Activated CD4-positive, alpha-beta T cell treated with anti-CD3 and anti-CD28 coated beads, Interleukin-2, amount 10 ng/mL, durations not matched to agents 24 days and 14 days (primary cell): ENCODE measurements at regions not wholly inside any gene's neighbourhood (a gene's known extent, or its start where the extent isn't known, plus 50 kb on each side); places are given as distances from the start of the nearest gene placed in this dataset.
A peak's percentile ranks its signal among the peaks of the same experiment; 100 is the strongest.
"Not testable (repeated sequence)": the region's sequence is repeated elsewhere in the genome, so short reads cannot be mapped to it uniquely, and the experiment has no call there.

Source experiments
- DNase-seq: peaks from one replicate; pipeline ENCODE4 v3.0.0; 2022
- H3K27ac Mint-ChIP-seq: one replicate; pipeline ENCODE4 v1.8.0; 2022; ENCODE audit warnings: mild to moderate bottlenecking, mixed read lengths
- H3K27me3 Mint-ChIP-seq: one replicate; pipeline ENCODE4 v1.8.0; 2022; ENCODE audit warnings: mixed read lengths
- H3K36me3 Mint-ChIP-seq: one replicate; pipeline ENCODE4 v1.8.0; 2022; ENCODE audit warnings: low read depth, mild to moderate bottlenecking, mixed read lengths
- H3K4me1 Mint-ChIP-seq: one replicate; pipeline ENCODE4 v1.8.0; 2021; ENCODE audit warnings: mixed read lengths
- H3K4me3 Mint-ChIP-seq: one replicate; pipeline ENCODE4 v1.8.0; 2022; ENCODE audit warnings: mild to moderate bottlenecking, moderate library complexity, mixed read lengths
- H3K9me3 Mint-ChIP-seq: one replicate; pipeline ENCODE4 v1.8.0; 2021; ENCODE audit warnings: mixed read lengths
- intact Hi-C: fragments of 100-400 bp; cut with micrococcal nuclease; formaldehyde crosslinking; loops from one replicate; pipeline ENCODE4 v1.15.1; 2023

DNA sequence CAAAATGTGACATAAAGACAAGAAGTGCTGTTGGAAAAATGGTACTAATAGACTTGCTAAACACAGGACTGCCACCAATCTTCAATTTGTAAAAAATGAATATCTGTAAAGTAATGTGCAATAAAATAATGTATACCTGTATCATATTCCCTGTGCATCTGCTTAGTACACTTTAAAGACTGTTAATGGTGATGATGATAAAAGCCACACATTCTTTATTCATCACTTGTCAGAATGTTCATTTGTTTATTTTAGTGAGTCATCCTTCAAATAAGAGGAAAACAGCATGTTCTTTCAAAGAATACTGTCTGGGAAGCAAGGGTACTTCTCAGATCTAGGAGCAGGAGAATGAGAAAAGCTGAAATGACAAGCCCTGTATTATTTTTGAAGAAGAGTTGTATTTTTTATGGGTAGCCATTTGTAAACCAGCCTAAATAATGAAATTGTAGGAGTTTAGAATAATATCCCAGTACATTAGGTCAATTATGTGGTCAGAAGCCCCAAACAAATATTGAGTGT lies 78.3 kb upstream of the PSMA6 start:
- DNase-seq, result no peak
- Mint-ChIP-seq H3K36me3 (peaks cover 20% of the 10 kb centered on the region), H3K4me3 (no peak overlapping the region), H3K27ac (no peak overlapping the region), H3K27me3 (no peaks in the 10 kb centered on the region), H3K9me3 (no peaks in the 10 kb centered on the region), H3K4me1 (peaks cover 22% of the 10 kb centered on the region)
- intact Hi-C loops, result no loop called here

DNA sequence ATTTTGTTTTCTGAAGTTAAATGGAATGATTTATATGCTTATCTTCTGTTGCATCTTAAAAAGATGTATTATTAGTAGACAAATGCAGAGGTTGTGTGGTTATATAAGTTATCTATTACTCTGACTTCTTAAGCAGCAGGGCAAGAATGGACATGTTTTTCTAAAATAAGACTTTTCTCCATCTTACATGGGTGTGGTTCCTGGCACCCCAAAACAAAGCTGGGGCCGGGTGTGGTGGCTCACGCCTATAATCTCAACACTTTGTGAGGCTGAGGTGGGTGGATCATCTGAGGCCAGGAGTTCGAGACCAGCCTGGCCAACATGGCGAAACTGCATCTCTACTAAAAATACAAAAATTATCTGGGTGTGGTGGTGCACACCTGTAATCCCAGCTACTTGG lies 77.8 kb upstream of the PSMA6 start:
- Mint-ChIP-seq H3K4me1 (peaks cover 20% of the 10 kb centered on the region), H3K36me3 (peaks cover 20% of the 10 kb centered on the region)
- intact Hi-C loops, DNase-seq, H3K4me3 Mint-ChIP-seq, H3K27me3 Mint-ChIP-seq, H3K27ac Mint-ChIP-seq, H3K9me3 Mint-ChIP-seq: not testable (repeated sequence)

DNA sequence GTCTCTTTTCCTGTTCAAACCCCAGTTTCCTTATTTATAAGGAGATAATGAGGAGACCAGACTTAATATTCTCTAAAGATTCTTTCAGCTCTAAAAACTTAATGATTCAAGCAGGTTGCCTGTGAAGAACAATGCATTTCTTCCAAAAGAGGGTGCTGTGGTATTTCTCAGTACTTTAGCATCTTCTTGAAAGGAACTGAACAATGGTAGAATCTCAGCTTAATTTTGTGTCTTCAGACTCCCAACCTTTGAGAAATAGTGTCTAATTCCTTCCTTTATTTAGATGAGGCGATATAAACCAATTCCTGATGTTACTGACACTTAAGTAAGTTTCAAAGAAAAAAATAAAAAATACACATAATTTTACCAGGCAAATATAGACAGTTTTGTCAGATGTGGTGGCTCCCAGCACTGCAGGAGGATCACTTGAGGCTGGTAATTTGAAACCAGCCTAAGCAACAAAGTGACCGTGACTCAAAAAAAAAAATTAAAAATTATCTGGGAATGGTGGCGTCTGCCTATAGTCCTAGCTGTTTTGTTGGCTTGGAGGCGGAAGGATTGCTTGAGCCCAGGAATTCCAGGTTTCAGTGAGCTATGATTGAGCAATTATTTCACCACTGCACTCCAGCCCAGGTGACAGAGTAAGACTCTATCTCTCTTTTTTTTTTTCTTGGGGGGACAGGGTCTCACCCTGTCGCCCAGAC lies 76.9 kb upstream of the PSMA6 start:
- intact Hi-C loops, result no loop called here
- Mint-ChIP-seq H3K4me1 (peaks cover 17% of the 10 kb centered on the region), H3K27me3 (no peaks in the 10 kb centered on the region), H3K4me3 (no peak overlapping the region), H3K9me3 (no peaks in the 10 kb centered on the region), H3K36me3 (peaks cover 23% of the 10 kb centered on the region), H3K27ac (peak overlapping the region; percentile 21)
- DNase-seq, result no peak

DNA sequence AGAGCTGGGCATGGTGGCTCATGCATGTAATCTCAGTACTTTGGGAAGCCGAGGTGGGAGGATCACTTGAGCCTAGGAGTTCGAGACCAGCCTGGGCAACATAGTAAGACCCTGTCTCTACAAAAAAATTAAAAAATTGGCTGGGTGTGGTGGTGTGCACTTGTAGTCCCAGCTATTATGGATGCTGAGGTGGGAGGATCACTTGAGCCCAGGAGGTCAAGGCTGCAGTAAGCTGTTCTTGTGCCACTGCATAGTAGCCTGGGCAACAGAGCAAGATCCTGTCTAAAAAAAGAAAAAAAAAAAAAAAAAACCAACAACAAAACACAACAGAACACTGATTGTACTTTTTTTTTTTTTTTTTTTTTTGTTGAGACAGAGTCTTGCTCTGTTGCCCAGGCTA lies 74.0 kb upstream of the PSMA6 start:
- H3K4me3 Mint-ChIP-seq, H3K27me3 Mint-ChIP-seq, H3K27ac Mint-ChIP-seq, intact Hi-C loops, DNase-seq, H3K9me3 Mint-ChIP-seq: not testable (repeated sequence)
- H3K36me3 Mint-ChIP-seq, result peaks cover 35% of the 10 kb centered on the region
- H3K4me1 Mint-ChIP-seq, result peaks cover 26% of the 10 kb centered on the region

DNA sequence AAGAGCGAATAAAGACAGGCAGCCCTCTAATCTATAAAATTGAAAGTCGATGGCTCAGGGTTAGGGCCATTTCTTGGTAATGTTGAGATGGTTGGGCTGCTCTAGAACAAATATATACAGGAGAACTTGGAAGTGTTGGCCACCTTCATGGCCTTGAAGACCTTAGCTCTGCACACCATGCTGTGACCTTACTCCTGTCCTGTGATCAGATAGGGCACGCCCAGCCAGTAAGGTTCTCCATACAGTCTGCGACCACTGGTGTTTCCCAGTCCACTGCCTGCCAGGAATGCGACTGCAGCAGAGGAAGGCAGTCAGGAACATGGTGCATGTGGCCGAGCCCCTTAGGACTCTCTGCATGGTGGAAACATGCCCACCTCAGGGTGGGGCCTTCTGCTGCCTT lies 73.2 kb upstream of the PSMA6 start:
- H3K4me1 Mint-ChIP-seq, result peaks cover 21% of the 10 kb centered on the region
- no peaks in the 10 kb centered on the region for H3K9me3 Mint-ChIP-seq
- intact Hi-C loops, result no loop called here
- no peak overlapping the region for H3K27ac Mint-ChIP-seq
- no peak overlapping the region for H3K4me3 Mint-ChIP-seq
- peaks cover 31% of the 10 kb centered on the region for H3K36me3 Mint-ChIP-seq
- DNase-seq, result no peak
- H3K27me3 Mint-ChIP-seq, result no peaks in the 10 kb centered on the region

DNA sequence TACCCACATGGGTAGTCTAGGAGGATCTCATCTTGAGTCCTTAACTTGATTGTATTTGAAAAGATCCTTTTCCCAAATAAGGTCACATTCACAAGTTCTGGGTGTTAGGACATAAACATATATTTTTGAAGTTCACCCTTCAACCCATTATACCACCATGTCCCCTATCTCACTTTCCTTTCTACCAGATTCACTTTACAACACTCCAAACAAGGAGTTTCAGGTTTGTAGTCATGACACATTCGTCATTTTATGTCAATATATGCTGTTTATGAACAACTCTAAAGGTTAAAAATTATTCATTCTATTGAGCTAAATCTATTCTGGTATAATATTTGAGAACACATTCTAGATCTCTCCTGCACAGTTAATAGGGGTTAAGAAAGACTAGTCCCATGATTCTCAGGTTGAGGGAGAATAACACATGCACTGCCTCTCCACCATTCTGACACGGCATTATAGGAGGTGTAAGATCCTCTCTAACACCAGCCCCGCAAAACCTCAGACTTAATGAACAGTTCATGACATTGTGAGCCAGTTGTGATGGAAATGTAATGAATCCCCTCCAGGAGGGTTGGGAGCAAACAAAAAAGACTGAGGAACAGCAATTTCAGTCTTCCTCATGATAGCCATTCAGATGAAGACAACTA lies 72.0 kb upstream of the PSMA6 start:
- peaks cover 28% of the 10 kb centered on the region for H3K36me3 Mint-ChIP-seq
- no peak overlapping the region for H3K4me3 Mint-ChIP-seq
- no peak overlapping the region for H3K27ac Mint-ChIP-seq
- intact Hi-C loops, result loop anchor here (2.0 to 5.0 kb wide), 2 partner anchors 15 to 78 kb away; no protein-coding TSS in a partner anchor
- DNase-seq, result no peak
- no peaks in the 10 kb centered on the region for H3K27me3 Mint-ChIP-seq
- no peaks in the 10 kb centered on the region for H3K9me3 Mint-ChIP-seq
- H3K4me1 Mint-ChIP-seq, result peaks cover 12% of the 10 kb centered on the region

DNA sequence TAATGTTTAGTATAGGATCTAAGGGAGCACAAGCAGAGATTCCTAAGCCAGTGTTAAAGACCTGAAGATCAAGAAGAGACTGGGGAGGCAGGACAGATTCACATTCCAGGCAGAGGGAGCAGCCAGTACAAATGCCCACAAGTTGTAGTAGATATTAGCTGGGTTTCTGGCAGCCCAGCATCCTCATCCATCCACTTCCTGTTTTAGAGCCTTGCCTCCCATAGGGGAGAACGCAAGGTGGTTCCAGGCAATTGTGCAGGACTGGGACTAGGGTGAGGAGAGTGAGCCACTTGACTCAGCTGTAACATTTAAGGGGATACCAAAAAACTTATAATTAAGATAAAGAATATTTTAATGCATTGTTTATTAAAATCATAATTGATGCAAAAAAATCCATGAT lies 71.3 kb upstream of the PSMA6 start:
- Mint-ChIP-seq H3K27me3 (no peaks in the 10 kb centered on the region), H3K4me3 (no peak overlapping the region), H3K27ac (no peak overlapping the region), H3K4me1 (peaks cover 10% of the 10 kb centered on the region), H3K9me3 (no peaks in the 10 kb centered on the region), H3K36me3 (peaks cover 27% of the 10 kb centered on the region)
- no peak for DNase-seq
- intact Hi-C loops, result loop anchor here (2.0 to 5.0 kb wide), 2 partner anchors 16 to 79 kb away; no protein-coding TSS in a partner anchor

DNA sequence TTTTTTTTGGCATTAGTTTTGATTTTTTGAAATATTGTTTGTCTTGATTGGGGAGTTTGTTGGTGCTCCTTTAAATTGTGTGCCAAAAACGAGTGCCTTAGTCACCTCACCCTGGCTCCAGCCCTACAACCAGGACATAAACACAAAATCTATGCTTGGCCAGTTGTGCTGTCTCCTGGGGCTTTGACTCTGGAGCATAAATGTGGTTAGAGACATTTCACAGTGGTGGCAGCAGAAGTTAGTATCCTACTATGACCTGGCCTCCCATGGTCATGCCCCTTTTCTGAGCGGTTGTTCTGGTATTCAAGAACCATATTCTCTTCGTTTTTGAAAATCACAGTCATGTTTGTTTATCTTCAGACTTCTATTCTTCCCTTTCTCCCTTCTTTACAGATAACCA lies 70.7 kb upstream of the PSMA6 start:
- H3K36me3 Mint-ChIP-seq, result peaks cover 26% of the 10 kb centered on the region

DNA sequence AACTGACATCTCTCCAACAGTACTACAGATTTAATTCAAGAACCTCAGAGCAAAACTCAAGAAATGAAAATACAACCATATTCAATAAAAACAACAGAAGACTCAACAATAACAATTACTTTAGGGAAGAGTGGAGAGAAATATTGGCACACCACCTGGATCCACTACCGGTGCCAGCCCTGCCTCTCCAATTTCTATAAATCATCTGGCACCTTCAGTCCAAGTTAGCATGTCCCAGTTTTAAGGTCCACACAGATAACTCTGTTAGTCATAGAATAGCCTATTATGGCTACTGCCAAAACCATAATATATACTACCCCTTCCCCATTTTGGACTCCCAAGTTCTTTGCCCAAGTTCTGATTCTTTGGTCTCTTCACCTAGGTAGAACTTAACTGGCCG lies 69.9 kb upstream of the PSMA6 start:
- intact Hi-C loops, result loop anchor here (5.0 kb wide), 1 partner anchor 80 kb away; no protein-coding TSS in a partner anchor
- Mint-ChIP-seq H3K4me3 (no peak overlapping the region), H3K9me3 (no peaks in the 10 kb centered on the region), H3K27ac (no peak overlapping the region), H3K27me3 (no peaks in the 10 kb centered on the region), H3K36me3 (peaks cover 24% of the 10 kb centered on the region), H3K4me1 (peaks cover 10% of the 10 kb centered on the region)
- DNase-seq, result no peak

More for the DNA sequence above, 70.7 kb upstream of the PSMA6 start:
- Mint-ChIP-seq H3K9me3 (no peaks in the 10 kb centered on the region), H3K27ac (no peak overlapping the region), H3K4me1 (peaks cover 10% of the 10 kb centered on the region), H3K27me3 (no peaks in the 10 kb centered on the region), H3K4me3 (no peak overlapping the region)
- DNase-seq, result no peak
- intact Hi-C loops, result loop anchor here (2.0 to 5.0 kb wide), 2 partner anchors 17 to 79 kb away; no protein-coding TSS in a partner anchor

DNA sequence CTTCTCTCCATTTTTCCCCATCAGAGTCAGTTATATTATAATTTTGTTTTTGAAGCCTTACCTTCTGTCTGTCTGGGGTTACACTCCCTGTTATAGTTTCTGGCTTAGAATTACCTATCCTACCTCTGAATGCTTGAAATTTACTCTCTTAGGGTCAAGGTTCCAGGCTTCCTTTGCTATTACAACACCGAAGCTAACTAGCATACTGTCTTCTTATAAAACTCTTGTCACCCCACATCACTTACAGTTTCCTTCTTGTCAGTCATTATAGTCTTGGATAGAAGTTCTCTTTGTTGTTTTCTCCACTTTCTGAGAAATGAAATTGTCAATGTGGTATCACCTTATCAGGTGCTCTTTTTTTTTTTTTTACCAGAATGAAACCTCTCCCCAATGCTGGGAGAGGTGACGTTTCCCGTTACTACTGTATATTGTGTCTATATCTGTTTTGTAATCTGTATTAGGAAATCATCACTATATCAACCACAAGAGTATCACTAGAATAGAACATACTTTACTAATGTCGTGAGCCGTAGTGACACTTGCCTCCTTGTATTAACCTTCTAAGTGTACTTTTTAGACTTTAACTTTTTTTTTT lies 69.2 kb upstream of the PSMA6 start:
- peaks cover 10% of the 10 kb centered on the region for H3K4me1 Mint-ChIP-seq
- H3K4me3 Mint-ChIP-seq, result no peak overlapping the region
- H3K27ac Mint-ChIP-seq, result no peak overlapping the region
- intact Hi-C loops, result loop anchor here (5.0 kb wide), 1 partner anchor 81 kb away; no protein-coding TSS in a partner anchor
- DNase-seq, result no peak
- no peaks in the 10 kb centered on the region for H3K9me3 Mint-ChIP-seq
- no peaks in the 10 kb centered on the region for H3K27me3 Mint-ChIP-seq
- H3K36me3 Mint-ChIP-seq, result peaks cover 22% of the 10 kb centered on the region

DNA sequence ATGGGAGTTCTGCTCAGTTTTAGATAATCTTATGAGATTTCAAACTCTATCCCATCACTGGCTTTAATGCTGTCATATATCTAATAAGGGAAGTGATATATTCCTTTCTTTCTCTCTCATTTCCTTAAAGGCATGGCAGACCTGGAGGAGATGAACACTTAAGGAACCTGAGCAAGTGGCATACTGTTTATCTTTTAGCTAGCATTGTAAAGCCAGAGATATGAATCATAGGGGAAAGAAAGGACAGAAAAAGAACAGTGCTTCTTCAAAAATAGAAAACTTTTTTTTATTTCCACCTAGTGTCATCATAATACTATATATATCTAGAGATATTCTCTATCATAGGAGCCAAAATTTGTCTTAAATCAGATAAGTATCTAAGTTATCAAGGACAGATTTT lies 68.3 kb upstream of the PSMA6 start:
- Mint-ChIP-seq H3K36me3 (peaks cover 19% of the 10 kb centered on the region), H3K27ac (no peak overlapping the region), H3K4me1 (peaks cover 10% of the 10 kb centered on the region), H3K4me3 (no peak overlapping the region), H3K9me3 (no peaks in the 10 kb centered on the region), H3K27me3 (no peaks in the 10 kb centered on the region)
- DNase-seq, result no peak
- intact Hi-C loops, result loop anchor here (5.0 kb wide), 1 partner anchor 82 kb away; no protein-coding TSS in a partner anchor

DNA sequence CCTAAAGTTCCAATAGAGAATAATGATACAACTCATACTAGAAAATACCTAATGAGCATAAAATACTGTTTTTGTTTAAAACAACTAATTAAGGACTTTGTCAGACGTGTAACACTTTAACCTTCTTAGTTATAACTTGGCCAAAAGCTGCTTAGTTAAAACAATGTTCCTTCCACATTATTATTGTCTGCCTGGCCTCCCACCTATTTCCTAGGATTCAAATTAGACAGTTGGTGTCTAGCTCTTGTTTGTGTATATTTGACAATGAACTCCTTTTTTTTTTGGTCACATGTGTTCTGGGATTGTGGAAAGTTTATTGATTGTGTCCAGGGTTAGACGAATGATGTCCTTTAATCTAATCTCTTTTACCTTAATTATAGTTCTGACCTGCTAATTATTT lies 67.6 kb upstream of the PSMA6 start:
- Mint-ChIP-seq H3K27ac (no peak overlapping the region), H3K4me3 (no peak overlapping the region), H3K36me3 (peaks cover 19% of the 10 kb centered on the region), H3K9me3 (no peaks in the 10 kb centered on the region), H3K27me3 (no peaks in the 10 kb centered on the region), H3K4me1 (peaks cover 11% of the 10 kb centered on the region)
- intact Hi-C loops, result loop anchor here (5.0 kb wide), 1 partner anchor 82 kb away; no protein-coding TSS in a partner anchor
- DNase-seq, result no peak

DNA sequence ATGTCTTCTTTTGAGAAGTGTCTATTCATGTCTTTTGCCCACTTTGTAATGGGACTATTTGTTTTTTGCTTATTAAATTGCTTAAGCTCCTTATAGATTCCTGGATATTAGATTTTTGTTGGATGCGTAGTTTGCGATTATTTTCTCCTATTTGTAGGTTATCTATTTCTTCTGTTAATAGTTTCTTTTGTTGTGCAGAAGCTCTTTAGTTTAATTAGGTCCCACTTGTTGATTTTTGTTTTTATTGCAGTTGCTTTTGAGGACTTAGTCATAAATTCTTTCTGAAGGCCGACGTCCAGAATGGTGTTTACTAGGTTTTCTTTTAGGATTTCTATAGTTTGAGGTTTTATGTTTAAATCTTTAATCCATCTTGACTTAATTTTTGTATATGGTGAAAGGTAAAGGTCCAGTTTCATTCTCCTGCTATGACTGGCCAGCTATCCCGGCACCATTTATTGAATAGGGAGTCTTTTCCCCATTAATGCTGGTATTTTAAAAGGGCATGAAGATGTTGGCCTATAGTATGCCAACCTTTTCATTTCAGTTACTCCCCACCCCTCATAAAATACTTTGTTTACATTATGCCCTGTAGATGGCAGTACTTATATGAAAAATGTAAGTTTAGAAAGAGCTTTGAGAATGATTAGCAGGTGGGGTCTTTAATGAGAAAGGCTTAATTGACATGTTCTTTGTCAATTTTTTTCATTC lies 62.9 kb upstream of the PSMA6 start:
- H3K27me3 Mint-ChIP-seq, result no peaks in the 10 kb centered on the region
- no peak for DNase-seq
- peaks cover 4% of the 10 kb centered on the region for H3K36me3 Mint-ChIP-seq
- intact Hi-C loops, result loop anchor here (1.0 kb wide), 2 partner anchors 178 to 184 kb away; no protein-coding TSS in a partner anchor
- H3K4me1 Mint-ChIP-seq, result peaks cover 18% of the 10 kb centered on the region
- no peaks in the 10 kb centered on the region for H3K9me3 Mint-ChIP-seq
- peak overlapping the region; percentile 21 for H3K27ac Mint-ChIP-seq
- H3K4me3 Mint-ChIP-seq, result no peak overlapping the region
